Thyroid gland (tissue), 4 donors: ENCODE measurements at regions not wholly inside any gene's neighbourhood (a gene's known extent, or its start where the extent isn't known, plus 50 kb on each side); places are given as distances from the start of the nearest gene placed in this dataset.
"Not testable (repeated sequence)": the region's sequence is repeated elsewhere in the genome, so short reads cannot be mapped to it uniquely, and the experiment has no call there.

Source experiments
- DNase-seq, 2 donors: peaks; one replicate each; pipeline ENCODE4 v3.0.0-alpha.2; 2019
- H3K27ac ChIP-seq, 3 donors: fragments of 200-600 bp; sonication (generic); 1 replicate in 2 of 3; 2 replicates in 1 of 3; pipeline ENCODE4 v1.5.1; 2016 to 2019; ENCODE audit warnings: mild to moderate bottlenecking in 1 of 3, moderate library complexity in 1 of 3
- H3K27me3 ChIP-seq: fragments of 200-600 bp; sonication (generic); one replicate; pipeline ENCODE4 v1.5.1; 2019
- H3K36me3 ChIP-seq, 2 donors: fragments of 200-600 bp; sonication (generic); one replicate each; pipeline ENCODE4 v1.5.1; 2016 to 2019
- H3K4me1 ChIP-seq, 2 donors: fragments of 200-600 bp; sonication (generic); one replicate each; pipeline ENCODE4 v1.5.1; 2017 to 2019
- H3K4me3 ChIP-seq, 3 donors: fragments of 200-600 bp; sonication (generic); replicated peaks in 1 of 3; 1 replicate in 2 of 3; 2 replicates in 1 of 3; pipeline ENCODE4 v1.5.1; 2016; ENCODE audit warnings: mild to moderate bottlenecking in 1 of 3
- H3K9me3 ChIP-seq: fragments of 200-600 bp; sonication (generic); one replicate; pipeline ENCODE4 v1.5.1; 2017
- POLR2A ChIP-seq, 2 donors: fragments of 450-650 bp; IDR thresholded peaks; one replicate each; pipeline ENCODE4 v1.6.1; 2017; ENCODE audit warnings: antibody characterized with exemption in 2 of 2, mild to moderate bottlenecking in 2 of 2, moderate library complexity in 1 of 2
- WGBS, 2 donors: methylation state at CpG; one replicate each; pipeline ENCODE4 v1.1.5; 2017; 5-methylcytosine and 5-hydroxymethylcytosine counted together
- intact Hi-C: fragments of 100-400 bp; cut with DNase I; formaldehyde crosslinking; loops from one replicate; pipeline ENCODE4 v1.15.1; 2023
- TF ChIP-seq, protein P1 (sequence below), 6 experiments: fragments of 200-600 bp in 3 of 6; fragments of 450-650 bp in 3 of 6; sonication (generic) in 3 of 6; IDR thresholded peaks; one replicate each; pipeline ENCODE4 v1.5.1; 2016 to 2019; ENCODE audit warnings: antibody characterized with exemption in 6 of 6, mild to moderate bottlenecking in 2 of 6, inconsistent platforms in 1 of 6, moderate library complexity in 1 of 6

DNA sequence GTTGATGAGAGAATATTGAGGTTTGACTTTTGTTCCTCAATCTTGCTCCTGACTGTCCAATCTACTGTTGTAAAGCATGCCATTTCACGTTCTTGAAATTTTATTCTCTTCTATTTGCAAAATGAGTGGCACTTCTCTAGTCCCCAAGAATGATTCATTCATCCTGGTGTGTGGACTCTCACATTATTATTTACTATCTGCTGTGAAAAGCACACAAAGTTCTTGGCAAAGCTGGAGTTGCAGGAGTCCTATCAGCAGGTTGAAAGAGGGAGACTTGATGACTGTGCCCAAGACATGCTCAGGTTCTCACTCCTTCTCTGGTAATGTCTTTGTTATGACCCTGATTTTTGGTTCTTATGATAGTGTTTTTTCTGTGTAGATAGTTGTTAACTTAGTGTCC lies 382.6 kb downstream of the DMRTA1 start:
- intact Hi-C loops, result no loop called here
- TF ChIP-seq, protein P1, sequence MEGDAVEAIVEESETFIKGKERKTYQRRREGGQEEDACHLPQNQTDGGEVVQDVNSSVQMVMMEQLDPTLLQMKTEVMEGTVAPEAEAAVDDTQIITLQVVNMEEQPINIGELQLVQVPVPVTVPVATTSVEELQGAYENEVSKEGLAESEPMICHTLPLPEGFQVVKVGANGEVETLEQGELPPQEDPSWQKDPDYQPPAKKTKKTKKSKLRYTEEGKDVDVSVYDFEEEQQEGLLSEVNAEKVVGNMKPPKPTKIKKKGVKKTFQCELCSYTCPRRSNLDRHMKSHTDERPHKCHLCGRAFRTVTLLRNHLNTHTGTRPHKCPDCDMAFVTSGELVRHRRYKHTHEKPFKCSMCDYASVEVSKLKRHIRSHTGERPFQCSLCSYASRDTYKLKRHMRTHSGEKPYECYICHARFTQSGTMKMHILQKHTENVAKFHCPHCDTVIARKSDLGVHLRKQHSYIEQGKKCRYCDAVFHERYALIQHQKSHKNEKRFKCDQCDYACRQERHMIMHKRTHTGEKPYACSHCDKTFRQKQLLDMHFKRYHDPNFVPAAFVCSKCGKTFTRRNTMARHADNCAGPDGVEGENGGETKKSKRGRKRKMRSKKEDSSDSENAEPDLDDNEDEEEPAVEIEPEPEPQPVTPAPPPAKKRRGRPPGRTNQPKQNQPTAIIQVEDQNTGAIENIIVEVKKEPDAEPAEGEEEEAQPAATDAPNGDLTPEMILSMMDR (IDR thresholded peaks at IDR 0.05), result no peak
- no peak for TF ChIP-seq POLR2A (IDR thresholded peaks at IDR 0.05)
- 84 to 94% methylated on average over 1 of the region's 1 CpG for WGBS, 2 donors
- Histone ChIP-seq H3K27ac (no peak overlapping the region), H3K9me3 (no peaks in the 10 kb centered on the region), H3K4me3 (no peak overlapping the region), H3K36me3 (no peaks in the 10 kb centered on the region), H3K4me1 (no peaks in the 10 kb centered on the region), H3K27me3 (no peaks in the 10 kb centered on the region)
- no peak for DNase-seq

DNA sequence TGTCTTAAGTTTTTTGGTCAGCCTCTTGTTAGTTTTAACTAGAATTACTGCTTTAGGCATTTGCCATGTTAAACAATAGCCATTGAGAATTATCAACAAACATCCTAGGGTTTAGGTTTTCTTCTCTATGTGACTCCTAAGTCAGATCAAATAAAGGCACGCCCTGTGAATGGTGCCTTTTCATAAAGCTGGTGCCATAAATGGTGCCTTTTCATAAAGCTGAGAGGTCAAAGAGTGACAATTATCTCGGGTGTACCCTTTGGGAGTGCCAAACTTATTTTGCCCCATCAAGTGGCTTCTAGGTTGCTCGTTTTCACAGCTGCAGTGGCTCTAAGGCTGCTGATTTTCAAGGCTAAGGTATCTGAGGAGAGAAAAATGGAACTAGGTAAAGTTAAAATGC lies 391.6 kb downstream of the DMRTA1 start:
- Histone ChIP-seq H3K4me3 (no peak overlapping the region), H3K27me3 (no peaks in the 10 kb centered on the region), H3K27ac (no peak overlapping the region), H3K36me3 (no peaks in the 10 kb centered on the region), H3K4me1 (no peaks in the 10 kb centered on the region), H3K9me3 (no peaks in the 10 kb centered on the region)
- 47 to 49% methylated on average over 3 of the region's 3 CpGs for WGBS, 2 donors
- no peak for DNase-seq
- TF ChIP-seq, protein P1 (IDR thresholded peaks at IDR 0.05), result no peak
- TF ChIP-seq POLR2A (IDR thresholded peaks at IDR 0.05), result no peak
- intact Hi-C loops, result no loop called here

DNA sequence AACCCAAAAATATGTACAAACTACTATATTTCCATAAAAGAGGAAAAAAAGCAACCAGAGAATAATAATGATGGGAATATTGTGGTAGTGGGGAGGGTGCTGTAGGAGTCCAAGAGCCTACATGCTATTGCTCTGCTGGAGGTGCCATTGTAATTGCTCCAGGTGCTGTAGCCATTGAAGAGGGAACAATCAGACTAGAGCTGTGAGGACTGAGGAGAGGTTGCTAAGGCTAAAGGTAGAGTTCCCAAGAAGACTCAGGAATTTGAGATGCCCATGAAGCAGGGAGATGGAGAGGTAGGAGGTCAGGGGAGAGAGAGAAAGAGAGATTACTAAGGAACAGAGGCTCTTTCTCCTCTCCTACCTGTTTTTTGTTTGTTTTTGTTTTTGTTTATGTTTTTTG lies 394.0 kb downstream of the DMRTA1 start:
- H3K27ac ChIP-seq, result no peak overlapping the region
- H3K27me3 ChIP-seq, result no peaks in the 10 kb centered on the region
- intact Hi-C loops, result no loop called here
- no peak overlapping the region for H3K4me3 ChIP-seq
- H3K4me1 ChIP-seq, result no peaks in the 10 kb centered on the region
- H3K36me3 ChIP-seq, result no peaks in the 10 kb centered on the region
- no peak for DNase-seq
- TF ChIP-seq, protein P1 (IDR thresholded peaks at IDR 0.05), result no peak
- TF ChIP-seq POLR2A (IDR thresholded peaks at IDR 0.05), result no peak
- no peaks in the 10 kb centered on the region for H3K9me3 ChIP-seq

DNA sequence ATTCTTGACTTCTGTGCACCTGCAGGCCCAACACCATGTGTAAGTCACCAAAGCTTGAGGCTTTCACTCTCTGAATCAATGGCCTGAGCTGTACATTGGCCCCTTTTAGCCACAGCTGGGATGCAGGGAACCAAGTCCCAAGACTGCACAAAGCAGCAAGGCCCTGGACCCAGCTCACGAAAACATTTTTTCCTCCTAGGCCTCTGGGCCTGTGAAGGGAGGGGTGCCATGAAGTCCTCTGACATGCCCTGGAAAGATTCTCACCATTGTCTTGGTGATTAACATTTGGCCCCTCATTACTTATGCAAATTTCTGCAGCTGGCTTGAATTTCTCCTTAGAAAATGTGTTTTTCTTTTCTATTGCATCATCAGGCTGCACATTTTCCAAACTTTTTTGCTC lies 398.6 kb downstream of the DMRTA1 start:
- H3K4me3 ChIP-seq, H3K36me3 ChIP-seq, intact Hi-C loops, H3K4me1 ChIP-seq, H3K27ac ChIP-seq, H3K9me3 ChIP-seq, DNase-seq, H3K27me3 ChIP-seq: not testable (repeated sequence)
- 79 to 87% methylated on average over 1 of the region's 1 CpG for WGBS, 2 donors

DNA sequence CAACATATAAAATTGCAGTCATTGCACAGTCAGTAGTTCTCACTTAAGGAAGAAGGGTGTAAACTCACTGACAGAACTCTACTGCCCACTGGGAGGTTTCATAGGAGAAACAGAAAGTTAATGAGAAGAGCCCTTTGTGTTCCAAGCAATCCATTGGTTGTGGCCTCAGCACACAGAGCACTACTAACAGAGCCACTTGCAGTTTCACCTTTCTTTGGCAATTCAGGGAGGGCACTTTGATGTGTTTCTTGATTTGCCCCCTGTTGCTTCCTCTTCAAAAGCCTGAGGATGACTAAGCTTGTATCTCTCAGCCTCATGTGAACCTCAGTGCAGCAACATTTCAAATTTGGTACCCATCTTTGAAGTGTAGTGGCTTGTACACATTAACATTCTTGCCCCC lies 409.4 kb downstream of the DMRTA1 start:
- no peak overlapping the region for H3K27ac ChIP-seq
- H3K36me3 ChIP-seq, result no peaks in the 10 kb centered on the region
- intact Hi-C loops, result no loop called here
- DNase-seq, result no peak
- H3K27me3 ChIP-seq, result no peaks in the 10 kb centered on the region
- no peaks in the 10 kb centered on the region for H3K4me1 ChIP-seq
- TF ChIP-seq, protein P1 (IDR thresholded peaks at IDR 0.05), result no peak
- TF ChIP-seq POLR2A (IDR thresholded peaks at IDR 0.05), result no peak
- no peaks in the 10 kb centered on the region for H3K9me3 ChIP-seq
- H3K4me3 ChIP-seq, result no peak overlapping the region

DNA sequence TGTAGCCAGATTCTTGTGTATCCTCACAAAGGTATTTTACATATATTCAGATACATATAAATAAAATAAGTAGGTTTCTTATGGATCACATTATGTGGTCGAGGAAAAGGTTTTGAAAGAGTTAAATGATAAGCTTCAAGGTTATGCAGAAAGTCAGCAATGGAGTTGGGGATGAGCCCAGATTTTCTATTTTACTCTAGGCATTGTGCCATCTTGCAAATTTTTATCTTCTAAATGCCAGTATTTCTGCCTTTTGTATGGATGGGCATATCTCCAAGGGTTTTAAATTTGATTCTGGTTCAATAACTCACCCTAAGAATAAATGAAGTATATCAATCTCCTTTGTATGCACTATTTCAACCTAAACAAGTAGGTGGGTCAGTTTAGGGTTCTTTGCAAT lies 410.7 kb downstream of the DMRTA1 start:
- H3K27ac ChIP-seq, result no peak overlapping the region
- intact Hi-C loops, result no loop called here
- no peaks in the 10 kb centered on the region for H3K27me3 ChIP-seq
- H3K9me3 ChIP-seq, result no peaks in the 10 kb centered on the region
- DNase-seq, result no peak
- H3K4me3 ChIP-seq, result no peak overlapping the region
- no peak for TF ChIP-seq POLR2A (IDR thresholded peaks at IDR 0.05)
- TF ChIP-seq, protein P1 (IDR thresholded peaks at IDR 0.05), result no peak
- no peaks in the 10 kb centered on the region for H3K4me1 ChIP-seq
- no peaks in the 10 kb centered on the region for H3K36me3 ChIP-seq
- WGBS, 2 donors, result 81% methylated on average over 1 of the region's 1 CpG
